HEK293 (cell line): ENCODE measurements at regions not wholly inside any gene's neighbourhood (a gene's known extent, or its start where the extent isn't known, plus 50 kb on each side); places are given as distances from the start of the nearest gene placed in this dataset.

Experiments used
- CTCF ChIA-PET: fragments of 350-600 bp; formaldehyde crosslinking; extraction: SDS; loops from one replicate; lab custom pipeline; 2021; ENCODE audit warnings: antibody characterized with exemption; lab: Yijun Ruan, JAX
- POLR2A ChIA-PET: fragments of 300-600 bp; formaldehyde crosslinking; extraction: SDS; loops from one replicate; lab custom pipeline; 2020; ENCODE audit warnings: antibody characterized with exemption, inconsistent platforms; lab: Yijun Ruan, JAX
- H3K27ac ChIP-seq: fragments of 200-500 bp; sonication (Bioruptor generic); 2 replicates; pipeline ENCODE4 v1.5.1; 2014; ENCODE audit warnings: low read depth, low read length, control low read depth, inconsistent platforms; ENCODE audit errors: extremely low read depth
- H3K36me3 ChIP-seq, 2 experiments: fragments of 200-500 bp in 1 of 2; sonication (Bioruptor generic) in 1 of 2; 1 replicate in 1 of 2; 2 replicates in 1 of 2; pipeline ENCODE4 v1.5.1; 2014 to 2017; ENCODE audit warnings: inconsistent platforms in 2 of 2, low read length in 2 of 2; ENCODE audit not compliant: control insufficient read depth in 2 of 2, insufficient read depth in 1 of 2
- H3K4me1 ChIP-seq: fragments of 200-500 bp; sonication (Bioruptor generic); 2 replicates; pipeline ENCODE4 v1.5.1; 2014; ENCODE audit warnings: mild to moderate bottlenecking, low read length, inconsistent platforms; ENCODE audit not compliant: control insufficient read depth, insufficient read depth
- H3K4me3 ChIP-seq: 2 replicates; pipeline ENCODE4 v1.5.1; 2011; ENCODE audit warnings: low read depth, mild to moderate bottlenecking, control low read depth, low read length, moderate library complexity
- H3K9me3 ChIP-seq: fragments of 200-500 bp; sonication (Bioruptor generic); 2 replicates; pipeline ENCODE4 v1.5.1; 2014; ENCODE audit warnings: low read depth, low read length, inconsistent platforms; ENCODE audit not compliant: control insufficient read depth, insufficient read depth
- ATF2 ChIP-seq: fragments of 450-650 bp; formaldehyde crosslinking; IDR thresholded peaks from 2 replicates; pipeline ENCODE4 v1.5.1; 2016; ENCODE audit warnings: missing biosample characterization, missing genetic modification characterization, low read depth
- BCL11A ChIP-seq: fragments of 450-650 bp; formaldehyde crosslinking; IDR thresholded peaks from 2 replicates; pipeline ENCODE4 v1.5.1; 2016; ENCODE audit warnings: low read depth, missing biosample characterization, missing genetic modification characterization
- PATZ1 ChIP-seq: fragments of 450-650 bp; formaldehyde crosslinking; IDR thresholded peaks from 2 replicates; pipeline ENCODE4 v1.5.1; 2016; ENCODE audit warnings: missing biosample characterization, missing genetic modification characterization
- PRDM10 ChIP-seq: fragments of 450-650 bp; formaldehyde crosslinking; IDR thresholded peaks from 2 replicates; pipeline ENCODE4 v1.5.1; 2016; ENCODE audit warnings: missing biosample characterization, missing genetic modification characterization
- SP3 ChIP-seq: fragments of 450-650 bp; formaldehyde crosslinking; IDR thresholded peaks from 2 replicates; pipeline ENCODE4 v1.5.1; 2016; ENCODE audit warnings: missing biosample characterization, missing genetic modification characterization
- WT1 ChIP-seq: fragments of 450-650 bp; formaldehyde crosslinking; IDR thresholded peaks from 2 replicates; pipeline ENCODE4 v1.5.1; 2016; ENCODE audit warnings: missing biosample characterization, missing genetic modification characterization
- ZFHX2 ChIP-seq: fragments of 450-650 bp; formaldehyde crosslinking; conservative IDR thresholded peaks from 2 replicates; pipeline ENCODE4 v1.5.1; 2016; ENCODE audit warnings: missing biosample characterization, missing genetic modification characterization
- ZNF114 ChIP-seq: fragments of 450-650 bp; formaldehyde crosslinking; IDR thresholded peaks from 2 replicates; pipeline ENCODE4 v1.5.0; 2017; ENCODE audit warnings: missing biosample characterization, missing genetic modification characterization
- ZNF214 ChIP-seq: fragments of 450-650 bp; formaldehyde crosslinking; IDR thresholded peaks from 2 replicates; pipeline ENCODE4 v1.5.1; 2017; ENCODE audit warnings: missing biosample characterization, mild to moderate bottlenecking, missing genetic modification characterization, borderline replicate concordance
- ZNF266 ChIP-seq: fragments of 450-650 bp; formaldehyde crosslinking; IDR thresholded peaks from 2 replicates; pipeline ENCODE4 v1.5.1; 2016; ENCODE audit warnings: missing biosample characterization, missing genetic modification characterization, low read depth
- ZNF302 ChIP-seq: fragments of 450-650 bp; formaldehyde crosslinking; IDR thresholded peaks from 2 replicates; pipeline ENCODE4 v1.5.1; 2016; ENCODE audit warnings: missing biosample characterization, missing genetic modification characterization, low read depth
- ZNF404 ChIP-seq: fragments of 450-650 bp; formaldehyde crosslinking; IDR thresholded peaks from 2 replicates; pipeline ENCODE4 v1.5.1; 2017; ENCODE audit warnings: missing biosample characterization, missing genetic modification characterization
- ZNF416 ChIP-seq: fragments of 450-650 bp; formaldehyde crosslinking; IDR thresholded peaks from 2 replicates; pipeline ENCODE4 v1.5.1; 2016; ENCODE audit warnings: missing biosample characterization, missing genetic modification characterization
- ZNF626 ChIP-seq: fragments of 450-650 bp; sonication (Bioruptor Pico); formaldehyde crosslinking; IDR thresholded peaks from 2 replicates; pipeline ENCODE4 v1.5.1; 2018; ENCODE audit warnings: missing biosample characterization, missing genetic modification characterization, inconsistent platforms
- ZNF776 ChIP-seq: fragments of 450-650 bp; formaldehyde crosslinking; IDR thresholded peaks from 2 replicates; pipeline ENCODE4 v1.5.0; 2017; ENCODE audit warnings: missing biosample characterization, missing genetic modification characterization, borderline replicate concordance
- ZNF843 ChIP-seq: fragments of 450-650 bp; formaldehyde crosslinking; IDR thresholded peaks from 2 replicates; pipeline ENCODE4 v1.5.1; 2016; ENCODE audit warnings: missing biosample characterization, missing genetic modification characterization
- ZXDB ChIP-seq: fragments of 450-650 bp; formaldehyde crosslinking; IDR thresholded peaks from 2 replicates; pipeline ENCODE4 v1.5.1; 2016; ENCODE audit warnings: missing biosample characterization, missing genetic modification characterization
- TF ChIP-seq, protein P1 (sequence below): fragments of 450-650 bp; formaldehyde crosslinking; IDR thresholded peaks from 2 replicates; pipeline ENCODE4 v1.5.1; 2016; ENCODE audit warnings: missing biosample characterization, missing genetic modification characterization
- TF ChIP-seq, protein P2 (sequence below): fragments of 450-650 bp; formaldehyde crosslinking; IDR thresholded peaks from 2 replicates; pipeline ENCODE4 v1.5.1; 2016; ENCODE audit warnings: missing biosample characterization, missing genetic modification characterization
- TF ChIP-seq, protein P3 (sequence below): fragments of 450-650 bp; formaldehyde crosslinking; IDR thresholded peaks from 2 replicates; pipeline ENCODE4 v1.5.1; 2016; ENCODE audit warnings: missing biosample characterization, missing genetic modification characterization

GRCh38 chr3:103977417-103977816 lies 1389.3 kb upstream of the ALCAM start:
- Histone ChIP-seq H3K4me3 (no peak overlapping the region), H3K36me3 (no peaks in the 10 kb centered on the region), H3K4me1 (no peaks in the 10 kb centered on the region), H3K9me3 (no peaks in the 10 kb centered on the region), H3K27ac (no peak overlapping the region)
- ChIA-PET POLR2A (no interaction called here), CTCF (no interaction called here)
- TF ChIP-seq, protein P1, sequence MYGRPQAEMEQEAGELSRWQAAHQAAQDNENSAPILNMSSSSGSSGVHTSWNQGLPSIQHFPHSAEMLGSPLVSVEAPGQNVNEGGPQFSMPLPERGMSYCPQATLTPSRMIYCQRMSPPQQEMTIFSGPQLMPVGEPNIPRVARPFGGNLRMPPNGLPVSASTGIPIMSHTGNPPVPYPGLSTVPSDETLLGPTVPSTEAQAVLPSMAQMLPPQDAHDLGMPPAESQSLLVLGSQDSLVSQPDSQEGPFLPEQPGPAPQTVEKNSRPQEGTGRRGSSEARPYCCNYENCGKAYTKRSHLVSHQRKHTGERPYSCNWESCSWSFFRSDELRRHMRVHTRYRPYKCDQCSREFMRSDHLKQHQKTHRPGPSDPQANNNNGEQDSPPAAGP (tag by site-specific recombination), result no peak
- TF ChIP-seq ZNF404 (tag by site-specific recombination) (no peak), ZNF416 (tag by site-specific recombination) (no peak), BCL11A (tag by site-specific recombination) (no peak), ZNF302 (tag by site-specific recombination) (no peak), ZFHX2 (tag by site-specific recombination) (no peak), ZNF214 (tag by site-specific recombination) (no peak), ATF2 (no peak), ZXDB (no peak), PRDM10 (no peak), ZNF114 (tag by site-specific recombination) (no peak), WT1 (tag by site-specific recombination) (no peak), SP3 (tag by site-specific recombination) (no peak), ZNF626 (tag by site-specific recombination) (no peak), ZNF266 (tag by site-specific recombination) (no peak), ZNF843 (no peak), ZNF776 (tag by site-specific recombination) (no peak), PATZ1 (tag by site-specific recombination) (no peak)
- TF ChIP-seq, protein P2, sequence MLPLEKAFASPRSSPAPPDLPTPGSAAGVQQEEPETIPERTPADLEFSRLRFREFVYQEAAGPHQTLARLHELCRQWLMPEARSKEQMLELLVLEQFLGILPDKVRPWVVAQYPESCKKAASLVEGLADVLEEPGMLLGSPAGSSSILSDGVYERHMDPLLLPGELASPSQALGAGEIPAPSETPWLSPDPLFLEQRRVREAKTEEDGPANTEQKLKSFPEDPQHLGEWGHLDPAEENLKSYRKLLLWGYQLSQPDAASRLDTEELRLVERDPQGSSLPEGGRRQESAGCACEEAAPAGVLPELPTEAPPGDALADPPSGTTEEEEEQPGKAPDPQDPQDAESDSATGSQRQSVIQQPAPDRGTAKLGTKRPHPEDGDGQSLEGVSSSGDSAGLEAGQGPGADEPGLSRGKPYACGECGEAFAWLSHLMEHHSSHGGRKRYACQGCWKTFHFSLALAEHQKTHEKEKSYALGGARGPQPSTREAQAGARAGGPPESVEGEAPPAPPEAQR (tag by site-specific recombination), result no peak
- TF ChIP-seq, protein P3, sequence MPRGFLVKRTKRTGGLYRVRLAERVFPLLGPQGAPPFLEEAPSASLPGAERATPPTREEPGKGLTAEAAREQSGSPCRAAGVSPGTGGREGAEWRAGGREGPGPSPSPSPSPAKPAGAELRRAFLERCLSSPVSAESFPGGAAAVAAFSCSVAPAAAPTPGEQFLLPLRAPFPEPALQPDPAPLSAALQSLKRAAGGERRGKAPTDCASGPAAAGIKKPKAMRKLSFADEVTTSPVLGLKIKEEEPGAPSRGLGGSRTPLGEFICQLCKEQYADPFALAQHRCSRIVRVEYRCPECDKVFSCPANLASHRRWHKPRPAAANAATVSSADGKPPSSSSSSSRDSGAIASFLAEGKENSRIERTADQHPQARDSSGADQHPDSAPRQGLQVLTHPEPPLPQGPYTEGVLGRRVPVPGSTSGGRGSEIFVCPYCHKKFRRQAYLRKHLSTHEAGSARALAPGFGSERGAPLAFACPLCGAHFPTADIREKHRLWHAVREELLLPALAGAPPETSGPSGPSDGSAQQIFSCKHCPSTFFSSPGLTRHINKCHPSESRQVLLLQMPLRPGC (tag by site-specific recombination), result no peak
